H7 (cell line): ENCODE measurements at regions not wholly inside any gene's neighbourhood (a gene's known extent, or its start where the extent isn't known, plus 50 kb on each side); places are given as distances from the start of the nearest gene placed in this dataset.
"Not testable (repeated sequence)": the region's sequence is repeated elsewhere in the genome, so short reads cannot be mapped to it uniquely, and the experiment has no call there.

Source experiments
- DNase-seq: peaks from one replicate; pipeline ENCODE4 v3.0.0; 2012
- H3K27me3 ChIP-seq: 2 replicates; pipeline ENCODE4 v1.6.0; 2011; ENCODE audit warnings: mild to moderate bottlenecking, low read length; ENCODE audit not compliant: control insufficient read depth, insufficient read depth
- H3K36me3 ChIP-seq: replicated peaks from 2 replicates; pipeline ENCODE4 v1.5.1; 2011; ENCODE audit warnings: low read length; ENCODE audit not compliant: control insufficient read depth, insufficient read depth
- H3K4me3 ChIP-seq: 2 replicates; pipeline ENCODE4 v1.5.1; 2011; ENCODE audit warnings: low read depth, mild to moderate bottlenecking, control low read depth, low read length, moderate library complexity; ENCODE audit not compliant: insufficient read depth

DNA sequence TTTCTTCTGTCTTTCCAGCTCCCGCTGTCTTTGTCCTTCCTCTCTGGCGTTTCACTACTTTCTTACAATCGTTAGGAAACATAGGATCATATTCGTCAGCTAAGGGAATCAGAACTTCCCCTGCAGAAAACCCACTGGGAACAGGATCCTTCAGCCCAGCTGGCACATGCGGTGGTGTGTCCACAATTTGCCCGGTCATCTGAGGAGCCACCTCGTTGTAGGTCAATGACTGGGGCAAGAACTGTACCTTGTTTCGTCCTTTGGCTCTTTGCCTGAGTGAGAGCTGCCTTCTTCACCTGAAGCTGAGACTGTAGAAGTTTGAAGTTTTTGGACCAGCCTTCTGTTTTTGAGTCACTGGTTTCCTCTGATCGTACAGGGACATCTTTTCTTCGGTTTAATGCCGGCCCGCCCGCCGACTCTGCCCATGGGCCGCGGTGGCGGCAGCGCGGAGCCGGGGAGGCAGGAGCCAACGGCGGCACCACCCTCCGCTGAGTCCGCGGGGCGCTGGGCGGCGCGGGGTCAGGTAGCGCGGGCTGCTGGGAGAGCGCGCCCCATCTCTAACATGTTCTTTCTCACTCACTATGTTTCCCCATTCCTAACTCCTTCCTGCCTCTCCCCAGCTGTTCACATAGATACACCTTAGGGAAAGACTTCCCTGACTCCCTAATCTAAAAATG lies 214.1 kb upstream of the NANOGP8 start:
- DNase-seq: no peak
- no peak overlapping the region for H3K4me3 ChIP-seq
- no peaks in the 10 kb centered on the region for H3K36me3 ChIP-seq

DNA sequence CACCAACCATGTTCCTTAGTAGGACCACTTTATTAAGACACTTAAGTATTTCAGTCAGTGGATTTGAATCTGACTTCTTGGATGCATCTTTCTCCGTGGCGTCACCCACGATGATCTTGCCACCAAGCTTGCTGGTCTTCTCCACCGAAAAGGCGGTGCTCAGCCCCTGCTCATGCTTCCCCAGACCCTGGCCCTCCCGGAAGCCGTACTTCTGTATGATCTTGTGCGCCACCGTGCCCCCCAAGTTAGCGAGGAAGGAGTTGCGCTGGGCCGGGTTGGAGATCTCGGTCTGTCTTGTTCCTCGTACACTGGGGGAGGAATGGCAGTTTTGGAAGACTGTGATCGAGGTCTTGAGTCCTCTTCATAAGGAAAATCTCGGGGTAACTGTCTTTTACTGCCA lies 213.4 kb upstream of the NANOGP8 start:
- no peaks in the 10 kb centered on the region for H3K36me3 ChIP-seq
- H3K4me3 ChIP-seq: no peak overlapping the region
- H3K27me3 ChIP-seq: no peaks in the 10 kb centered on the region
- no peak for DNase-seq

More for the DNA sequence above, 214.1 kb upstream of the NANOGP8 start:
- no peaks in the 10 kb centered on the region for H3K27me3 ChIP-seq

DNA sequence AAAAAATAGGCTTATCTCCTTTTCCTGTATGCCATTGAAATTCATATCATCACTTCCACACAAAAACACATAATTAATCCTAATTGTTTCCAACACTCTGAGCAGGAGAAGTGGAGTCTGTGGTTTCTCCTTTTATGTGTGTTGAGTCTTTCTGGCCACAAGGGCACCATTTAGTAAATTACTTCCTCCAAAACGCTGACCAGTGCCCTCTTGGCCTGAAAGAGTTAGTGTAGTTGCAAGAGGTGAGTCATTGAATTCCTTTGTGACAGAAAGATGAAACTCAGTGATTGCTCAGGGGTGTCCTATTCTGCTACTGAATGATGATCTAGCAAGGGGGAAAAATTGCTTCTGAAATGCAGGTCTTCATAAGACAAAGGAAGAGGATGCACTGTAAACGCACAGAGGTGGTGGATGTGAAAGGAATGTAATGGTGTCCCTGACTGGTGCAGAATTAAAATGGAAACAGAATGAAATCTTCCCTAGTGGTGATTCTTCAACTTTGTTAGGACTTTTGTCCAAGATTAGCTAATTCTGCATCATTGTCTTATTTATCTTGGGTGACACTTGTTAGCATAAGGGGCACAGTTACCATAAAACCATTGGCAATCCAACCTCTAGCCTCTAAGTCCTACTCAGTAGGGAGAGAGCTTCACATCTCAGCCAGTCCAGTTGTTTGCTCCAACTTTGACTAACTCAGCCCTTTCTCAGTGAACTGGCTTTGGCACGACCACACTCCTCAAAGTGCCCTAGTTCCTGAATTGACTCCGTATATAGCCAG lies 208.4 kb upstream of the NANOGP8 start:
- peak; percentile 30 for DNase-seq
- Histone ChIP-seq H3K4me3 (no peak overlapping the region), H3K27me3 (no peaks in the 10 kb centered on the region), H3K36me3 (no peaks in the 10 kb centered on the region)

DNA sequence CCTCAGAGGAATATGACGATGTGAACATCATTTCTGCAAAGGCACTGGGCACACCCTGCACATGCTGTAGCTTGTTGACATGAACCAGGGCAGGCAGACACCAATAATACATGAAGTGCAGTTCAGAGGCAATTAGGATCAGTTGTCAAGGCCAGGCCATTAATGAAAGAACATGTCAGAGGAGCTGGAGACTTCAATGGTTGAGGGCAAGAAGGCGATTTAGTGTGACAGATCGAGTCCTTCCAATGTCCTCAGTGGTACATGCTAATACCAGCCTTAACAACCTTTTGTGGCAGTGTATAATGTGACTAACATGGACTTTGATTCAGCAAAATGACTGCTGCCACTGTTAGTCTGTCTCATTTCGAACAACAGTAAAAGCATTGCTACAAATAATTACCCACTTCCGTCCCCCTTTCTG lies 205.2 kb upstream of the NANOGP8 start:
- H3K4me3 ChIP-seq: no peak overlapping the region
- H3K27me3 ChIP-seq: no peaks in the 10 kb centered on the region
- no peak for DNase-seq
- no peaks in the 10 kb centered on the region for H3K36me3 ChIP-seq

DNA sequence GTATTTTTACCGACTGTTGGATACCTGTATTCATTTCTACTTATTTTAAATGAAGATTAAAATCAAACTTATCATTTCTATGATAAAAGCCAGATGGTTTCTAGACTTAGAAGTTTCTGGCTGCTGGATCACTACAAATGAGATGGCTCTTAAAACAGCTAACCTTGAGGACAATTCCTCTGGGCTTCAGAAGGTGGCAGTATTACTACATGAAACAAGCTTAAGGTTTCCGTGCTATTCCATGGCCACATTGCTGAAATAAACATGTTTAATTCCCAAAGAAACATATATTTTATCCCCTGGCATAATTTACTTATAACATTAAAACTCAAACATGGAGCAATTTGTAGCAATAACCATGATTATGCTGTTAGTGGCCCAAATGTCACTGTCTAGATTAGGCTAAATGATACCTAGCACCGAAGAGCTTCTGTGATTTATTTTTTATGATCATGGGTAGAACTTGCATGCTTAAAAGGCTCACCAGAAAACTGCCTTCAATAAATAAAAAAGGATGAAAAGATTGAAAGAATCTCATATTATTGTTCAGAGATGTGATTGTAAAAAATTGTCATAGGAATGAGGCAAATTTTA lies 204.0 kb upstream of the NANOGP8 start:
- peak; percentile 49 for DNase-seq
- Histone ChIP-seq H3K27me3 (no peaks in the 10 kb centered on the region), H3K36me3 (no peaks in the 10 kb centered on the region), H3K4me3 (no peak overlapping the region)

DNA sequence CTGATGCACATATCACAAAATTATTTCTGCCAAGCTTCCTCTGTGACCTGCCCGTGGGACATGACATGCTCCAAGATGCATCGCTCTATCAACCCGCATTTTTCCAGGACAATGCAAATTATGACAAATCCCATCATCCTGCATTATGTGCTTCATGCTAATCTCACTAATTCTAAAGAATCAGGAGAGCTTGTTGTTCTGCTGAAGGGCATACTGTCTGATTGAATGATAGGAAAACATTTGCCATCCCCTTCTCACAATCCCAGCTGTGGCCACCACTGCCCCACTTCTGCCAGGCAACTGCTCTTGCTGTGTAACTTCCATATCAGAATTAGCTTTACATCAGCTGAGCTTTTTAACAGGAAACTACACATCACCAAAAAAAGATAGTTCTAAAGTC lies 203.5 kb upstream of the NANOGP8 start:
- no peak overlapping the region for H3K4me3 ChIP-seq
- no peaks in the 10 kb centered on the region for H3K36me3 ChIP-seq
- H3K27me3 ChIP-seq: no peaks in the 10 kb centered on the region
- no peak for DNase-seq

DNA sequence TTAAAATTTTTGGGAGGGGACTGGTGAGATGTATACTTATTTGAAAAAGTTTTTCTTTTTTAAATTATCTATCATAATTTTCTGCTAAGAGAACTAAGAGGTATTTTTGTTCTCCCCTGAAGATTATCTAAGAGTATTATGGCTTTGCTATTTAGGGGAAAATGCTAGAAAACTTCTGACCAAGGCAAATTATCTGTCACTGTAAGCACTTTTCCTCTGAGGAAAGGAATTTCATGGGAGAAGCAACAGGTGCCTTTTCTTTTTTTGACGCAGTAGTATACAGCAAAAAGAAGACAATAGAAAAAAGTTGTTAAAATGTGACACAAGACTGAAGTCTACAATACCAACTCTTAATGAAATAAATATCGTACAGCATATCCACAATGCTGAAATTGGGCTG lies 201.6 kb upstream of the NANOGP8 start:
- DNase-seq: no peak
- no peak overlapping the region for H3K4me3 ChIP-seq
- H3K27me3 ChIP-seq: no peaks in the 10 kb centered on the region
- H3K36me3 ChIP-seq: no peaks in the 10 kb centered on the region

DNA sequence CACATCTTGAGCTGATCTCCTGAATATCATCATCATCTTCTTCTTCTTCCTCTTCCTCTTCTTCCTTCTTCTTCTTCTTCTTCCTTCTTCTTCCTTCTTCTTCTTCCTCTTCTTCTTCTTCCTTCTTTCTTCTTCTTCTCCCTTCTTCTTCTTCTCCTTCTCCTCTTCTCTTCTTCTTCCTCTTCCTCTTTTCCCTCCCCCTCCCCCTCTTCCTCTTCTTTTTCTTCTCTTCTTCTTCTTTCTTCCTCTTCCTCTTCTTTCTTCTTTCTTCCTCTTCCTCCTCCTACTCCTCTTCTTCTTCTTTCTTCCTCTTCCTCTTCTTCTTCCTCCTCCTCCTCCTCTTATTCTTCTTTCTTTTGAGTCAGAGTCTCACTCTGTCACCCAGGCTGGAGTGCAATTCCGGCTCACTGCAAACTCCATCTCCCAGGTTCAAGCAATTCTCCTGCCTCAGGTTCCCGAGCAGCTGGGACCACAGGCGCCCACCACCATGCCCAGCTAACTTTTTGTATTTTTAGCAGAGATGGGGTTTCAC lies 197.9 kb upstream of the NANOGP8 start:
- Histone ChIP-seq H3K4me3 (no peak overlapping the region), H3K36me3 (no peaks in the 10 kb centered on the region), H3K27me3 (no peaks in the 10 kb centered on the region)
- no peak for DNase-seq

DNA sequence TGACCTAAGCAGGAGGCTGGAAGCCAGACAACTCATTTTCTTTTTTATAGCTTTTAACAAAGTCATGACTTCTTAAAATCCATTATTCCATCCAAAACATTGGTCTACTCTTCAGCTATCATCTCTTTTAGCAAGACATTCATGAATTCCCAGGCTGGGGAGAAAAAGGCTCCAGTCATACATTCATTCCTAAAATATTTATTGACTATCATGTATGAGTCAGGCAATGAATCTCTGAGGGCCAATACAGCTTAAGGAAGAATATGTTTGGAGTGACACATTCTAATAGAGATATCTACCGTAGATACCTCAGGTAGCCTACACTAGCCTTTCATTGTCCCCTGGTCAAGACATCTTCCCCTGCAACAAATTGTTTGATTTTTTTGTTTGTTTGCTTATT lies 196.4 kb upstream of the NANOGP8 start:
- no peak for DNase-seq
- no peak overlapping the region for H3K4me3 ChIP-seq
- H3K27me3 ChIP-seq: no peaks in the 10 kb centered on the region
- H3K36me3 ChIP-seq: no peaks in the 10 kb centered on the region

DNA sequence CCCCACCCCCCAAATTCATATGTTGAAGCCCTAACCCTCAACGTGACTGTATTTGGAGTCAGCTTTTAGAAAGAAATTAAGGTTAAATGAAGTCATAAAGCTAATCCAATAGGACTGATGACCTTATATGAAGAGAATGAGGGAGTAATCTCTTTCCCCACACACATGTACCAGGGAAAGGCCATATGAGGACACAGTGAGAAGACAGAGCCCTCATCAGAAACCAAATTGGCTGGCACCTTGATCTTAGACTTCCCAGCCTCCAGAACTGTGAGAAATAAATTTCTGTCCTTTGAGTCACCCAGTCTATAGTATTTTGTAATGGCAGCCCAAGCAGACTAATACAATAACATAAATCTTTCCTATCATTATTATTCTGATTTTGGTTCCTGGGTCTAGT lies 194.7 kb upstream of the NANOGP8 start:
- no peaks in the 10 kb centered on the region for H3K27me3 ChIP-seq
- no peaks in the 10 kb centered on the region for H3K36me3 ChIP-seq
- H3K4me3 ChIP-seq: no peak overlapping the region
- DNase-seq: no peak

DNA sequence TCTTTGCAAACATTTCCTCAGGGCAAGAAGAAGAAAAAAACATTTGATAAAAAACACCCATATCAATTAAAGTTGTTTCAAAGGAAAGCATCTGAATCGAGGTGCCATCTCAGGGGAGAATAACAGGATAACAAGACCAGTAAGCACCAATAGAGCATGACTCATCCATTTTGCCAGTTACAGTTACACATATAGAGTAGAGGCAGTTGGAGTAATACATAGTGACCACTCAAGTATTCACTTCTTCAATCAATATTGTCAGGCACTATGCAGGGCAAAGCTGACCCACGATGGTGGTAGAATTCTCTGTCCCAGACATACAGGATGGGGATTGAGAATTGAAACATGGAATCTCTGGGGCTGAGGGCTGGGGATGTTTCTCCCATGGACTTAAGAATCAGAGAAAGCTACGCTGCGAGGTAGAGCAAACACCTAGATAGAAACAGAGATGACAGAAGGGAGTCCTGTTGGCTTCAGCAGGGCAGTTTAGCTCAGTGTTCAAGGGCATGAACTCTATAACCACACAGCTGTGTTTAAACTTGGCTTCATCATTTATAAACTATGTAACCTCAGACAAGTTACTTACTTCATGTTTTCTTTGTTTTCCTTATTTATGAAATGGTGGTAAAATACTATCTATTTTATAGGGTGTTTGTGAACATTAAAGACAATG lies 186.4 kb upstream of the NANOGP8 start:
- no peak for DNase-seq
- Histone ChIP-seq H3K36me3 (no peaks in the 10 kb centered on the region), H3K4me3 (no peak overlapping the region), H3K27me3 (no peaks in the 10 kb centered on the region)

DNA sequence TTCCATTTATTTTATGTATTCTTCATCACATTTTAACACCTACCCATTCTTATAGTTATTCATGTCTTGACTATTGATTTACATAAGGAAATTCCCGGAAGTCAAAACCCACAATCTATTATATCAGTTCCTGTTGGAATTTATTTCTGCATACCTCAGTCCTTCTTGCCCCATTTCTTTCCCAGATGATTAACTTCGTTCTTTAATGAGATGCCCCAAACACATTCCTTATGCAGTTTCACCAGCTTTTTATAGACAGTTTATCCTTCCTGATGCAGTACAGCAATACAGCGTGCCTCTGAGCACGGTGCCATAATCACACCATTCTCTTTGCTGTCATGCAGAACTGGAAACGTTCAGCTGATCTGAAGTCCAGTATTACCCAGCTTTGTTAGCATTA lies 175.8 kb upstream of the NANOGP8 start:
- DNase-seq: no peak
- H3K4me3 ChIP-seq: no peak overlapping the region
- H3K27me3 ChIP-seq: no peaks in the 10 kb centered on the region
- H3K36me3 ChIP-seq: no peaks in the 10 kb centered on the region

DNA sequence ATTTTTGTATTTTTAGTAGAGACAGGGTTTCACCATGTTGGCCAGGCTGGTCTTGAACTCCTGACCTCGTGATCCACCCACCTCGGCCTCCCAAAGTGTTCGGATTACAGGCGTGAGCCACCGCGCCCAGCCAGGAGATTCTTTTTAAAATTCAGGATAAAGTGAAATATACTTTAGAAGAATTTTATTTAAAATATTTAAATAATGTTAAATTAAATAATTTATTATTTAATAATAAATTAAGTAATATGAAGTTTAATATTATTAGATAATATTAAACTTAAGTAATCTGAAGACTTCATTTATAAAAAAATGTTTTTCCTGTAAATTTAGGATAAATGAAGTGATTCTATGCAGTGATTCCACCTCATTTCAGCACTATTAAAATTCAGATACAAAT lies 175.2 kb upstream of the NANOGP8 start:
- not testable (repeated sequence) for H3K4me3 ChIP-seq, H3K27me3 ChIP-seq, DNase-seq, H3K36me3 ChIP-seq

DNA sequence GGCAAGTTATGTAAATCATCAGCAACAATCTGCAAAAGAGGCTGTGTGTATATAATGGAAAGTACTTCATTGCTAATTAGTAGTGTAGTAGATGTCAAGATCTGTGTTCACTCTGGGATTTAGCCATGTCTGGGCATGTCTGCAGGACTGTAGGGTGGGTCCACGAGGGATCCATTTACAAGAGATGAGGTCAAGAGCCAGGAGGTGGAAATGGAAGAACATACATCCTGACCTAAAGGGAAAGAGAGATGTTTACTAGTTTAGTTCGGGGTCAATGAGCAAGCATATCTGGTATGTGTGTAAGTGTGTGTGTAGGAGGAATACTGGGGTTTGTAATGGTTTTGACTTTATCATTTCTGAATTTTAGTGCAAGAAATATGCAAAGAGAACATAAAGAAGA lies 171.5 kb upstream of the NANOGP8 start:
- H3K27me3 ChIP-seq: no peaks in the 10 kb centered on the region
- no peak for DNase-seq
- H3K36me3 ChIP-seq: no peaks in the 10 kb centered on the region
- no peak overlapping the region for H3K4me3 ChIP-seq
